ENCODE measurements at regions not wholly inside any gene's neighbourhood (a gene's known extent, or its start where the extent isn't known, plus 50 kb on each side); places are given as distances from the start of the nearest gene placed in this dataset.

GRCh38 chr3:146914409-146914808, 309.3 kb upstream of the PLSCR5 start:
- H4K20me1 ChIP-seq (ENCODE audit: control insufficient read depth, insufficient read depth): no peaks in the 10 kb centered on the region
- no peak overlapping the region for H3K4me2 ChIP-seq (ENCODE audit: control insufficient read depth, insufficient read depth)
- no peaks in the 10 kb centered on the region for H3K9me3 ChIP-seq (replicated peaks; ENCODE audit: control insufficient read depth, insufficient read depth, low read length)
- in situ Hi-C loops (cut with MboI): no loop called here
- FAIRE-seq: no peak
- 17% methylated on average over 2 of the region's 2 CpGs for WGBS (ENCODE audit: insufficient coverage, insufficient replicate concordance, low lambda C conversion rate, missing lambda C conversion rate)
- no peaks in the 10 kb centered on the region for H3K4me1 ChIP-seq (ENCODE audit: control insufficient read depth, insufficient read depth, low read length)
- no peak for DNase-seq (ENCODE audit: low read depth, low spot score)
- no peak overlapping the region for H3K9ac ChIP-seq (ENCODE audit: control insufficient read depth, insufficient read depth, low read length)
- ChIA-PET SMC1A (ENCODE audit: uncharacterized antibody, unreplicated experiment) (no interaction called here), CTCF (interaction anchor here (1.3 kb wide), 1 partner anchor 12 kb away, joined by 3 read pairs; no protein-coding TSS in a partner anchor), POLR2A (no interaction called here), RAD21 (ENCODE audit: unreplicated experiment) (no interaction called here)
- H3K27ac ChIP-seq (ENCODE audit: control insufficient read depth, insufficient read depth): no peak overlapping the region
- BruUV-seq (replicated peaks): no TSS peak
- no peaks in the 10 kb centered on the region for H3K79me2 ChIP-seq (ENCODE audit: control insufficient read depth, insufficient read depth, low read length)
- no peaks in the 10 kb centered on the region for H3K36me3 ChIP-seq (ENCODE audit: control insufficient read depth in 2 of 2, insufficient read depth in 2 of 2, low read length in 1 of 2)
- H3K27me3 ChIP-seq (replicated peaks in 1 of 2; ENCODE audit: control insufficient read depth in 2 of 2, insufficient read depth in 2 of 2, low read length in 1 of 2): no peaks in the 10 kb centered on the region
- TF ChIP-seq CBX5 (IDR thresholded peaks at IDR 0.05; ENCODE audit: low read depth): no peak
- TF ChIP-seq FOXM1 (IDR thresholded peaks at IDR 0.05; ENCODE audit: low read depth, low read length): no peak
- TF ChIP-seq CEBPZ (IDR thresholded peaks at IDR 0.05; ENCODE audit: low read depth, low read length): no peak
- no peak for TF ChIP-seq RAD21 (IDR thresholded peaks at IDR 0.05; ENCODE audit: insufficient read depth, low read depth, low read length)
- TF ChIP-seq ZNF592 (IDR thresholded peaks at IDR 0.05): no peak
- TF ChIP-seq MTA3 (IDR thresholded peaks at IDR 0.05; ENCODE audit: borderline replicate concordance, low read length): no peak
- no peak for TF ChIP-seq IRF3 (IDR thresholded peaks at IDR 0.05)
- TF ChIP-seq ZBTB33 (IDR thresholded peaks at IDR 0.05): no peak
- no peak for TF ChIP-seq PAX8 (IDR thresholded peaks at IDR 0.05)
- TF ChIP-seq TAF1 (IDR thresholded peaks at IDR 0.05; ENCODE audit: borderline replicate concordance, low read depth, low read length): no peak
- no peak for TF ChIP-seq BHLHE40 (IDR thresholded peaks at IDR 0.05; ENCODE audit: borderline replicate concordance in 1 of 2, low read depth in 2 of 2, low read length in 1 of 2)
- TF ChIP-seq NRF1 (conservative IDR thresholded peaks at IDR 0.05; ENCODE audit: low read depth, low read length): no peak
- no peak overlapping the region for H2AFZ ChIP-seq (ENCODE audit: control insufficient read depth, low read depth, low read length)
- ATAC-seq: no peak
- intact Hi-C loops (cut with micrococcal nuclease; ENCODE audit: unreplicated experiment): no loop called here
- no peak overlapping the region for H3K4me3 ChIP-seq
